ENCODE measurements at regions not wholly inside any gene's neighbourhood (a gene's known extent, or its start where the extent isn't known, plus 50 kb on each side); places are given as distances from the start of the nearest gene placed in this dataset.

- no peak for TF ChIP-seq CTCF (conservative IDR thresholded peaks at IDR 0.05; ENCODE audit: low read length)
- TF ChIP-seq EZH2phosphoT487 (IDR thresholded peaks at IDR 0.05; ENCODE audit: borderline replicate concordance, low read depth, low read length): no peak
These were observed 768.8 kb downstream of the STPG2 start for GRCh38 chr4:97374526-97374925.

All from OCI-LY7 (cell line).